AG20443 (cell line): ENCODE measurements at regions not wholly inside any gene's neighbourhood (a gene's known extent, or its start where the extent isn't known, plus 50 kb on each side); places are given as distances from the start of the nearest gene placed in this dataset.

Experiments used
- DNase-seq: peaks from one replicate; pipeline ENCODE4 v3.0.0; 2012; ENCODE audit warnings: low spot score, mixed read lengths

DNA sequence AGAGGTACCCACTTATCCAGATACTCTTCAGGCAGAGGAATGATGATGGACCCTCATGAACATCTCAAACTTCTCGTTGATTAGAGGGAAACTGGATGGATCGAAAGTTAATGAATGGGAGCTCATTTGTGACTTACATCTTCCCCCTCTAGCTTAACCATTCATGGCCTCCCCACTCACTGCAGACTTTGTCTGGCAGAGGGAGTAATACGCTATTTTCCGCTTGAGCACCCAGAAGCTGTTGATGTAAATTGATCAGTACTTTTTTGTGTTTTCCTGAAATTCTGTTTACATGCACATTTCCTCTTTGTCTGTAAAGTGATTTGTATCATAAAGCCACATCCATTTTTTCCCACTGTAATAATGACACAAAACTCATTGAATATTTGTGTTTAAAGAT, 239.1 kb upstream of the RBFOX1 start:
- no peak for DNase-seq

DNA sequence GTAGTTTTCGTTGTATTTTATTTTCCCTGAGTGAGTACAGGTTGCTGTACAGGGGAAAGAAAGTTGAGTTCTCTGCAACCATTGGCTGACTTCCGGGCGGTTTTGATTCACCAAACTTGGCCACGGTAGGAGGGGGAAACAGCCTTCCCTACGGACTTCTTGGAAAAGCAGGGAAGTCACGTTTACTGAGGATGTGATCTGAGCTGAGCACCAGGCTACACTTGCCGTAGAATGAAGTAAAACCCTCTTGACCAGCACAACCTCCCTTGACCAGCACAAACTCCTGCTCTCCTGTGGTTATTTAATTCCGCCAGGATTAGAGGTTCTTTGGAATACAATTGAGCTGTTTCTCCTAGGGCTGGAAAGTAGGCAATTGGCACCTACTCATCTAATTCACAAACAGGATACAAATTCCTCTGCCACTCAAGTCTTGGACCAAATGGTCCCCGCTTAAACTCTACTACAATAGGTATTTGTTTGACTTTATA, 242.0 kb upstream of the RBFOX1 start:
- no peak for DNase-seq

DNA sequence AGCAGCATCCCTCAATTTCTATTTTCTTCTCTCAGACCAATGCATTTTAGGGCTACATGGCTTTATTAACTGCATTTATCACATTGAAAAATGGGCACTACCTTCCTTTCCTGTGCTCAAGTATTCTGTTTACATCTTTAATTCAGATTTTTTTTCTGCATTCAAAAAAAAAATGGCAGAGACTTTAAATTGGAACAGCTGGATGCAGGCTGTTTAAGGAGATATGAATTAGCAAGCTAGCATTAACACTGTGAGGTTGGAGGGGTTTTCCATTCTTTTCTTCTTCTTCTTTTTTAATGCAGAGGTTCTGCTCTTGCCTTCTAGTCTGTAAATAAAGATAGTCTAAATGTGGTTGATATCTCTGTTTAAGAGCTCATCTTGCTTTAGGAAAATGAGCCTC, 242.9 kb upstream of the RBFOX1 start:
- DNase-seq = no peak

DNA sequence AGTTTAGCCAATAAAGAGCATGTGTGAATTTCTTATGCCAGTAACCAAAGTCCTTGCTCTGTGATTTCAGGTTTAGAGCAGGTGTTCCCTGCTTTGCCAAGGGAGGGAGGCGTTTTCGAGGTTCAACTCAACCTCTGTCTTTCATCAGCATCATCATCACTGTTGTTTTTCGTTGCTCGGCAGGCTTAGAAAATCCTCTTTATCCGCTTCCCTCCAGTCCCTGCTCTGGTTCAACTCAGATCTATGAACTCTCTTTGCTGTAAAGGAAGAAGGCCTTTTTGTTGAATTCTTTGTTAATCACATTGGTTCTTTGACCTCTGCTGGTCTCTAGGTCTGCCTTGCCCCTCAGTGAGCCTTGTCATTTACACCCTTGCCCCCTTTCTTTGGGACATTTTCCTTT, 243.9 kb upstream of the RBFOX1 start:
- no peak for DNase-seq

DNA sequence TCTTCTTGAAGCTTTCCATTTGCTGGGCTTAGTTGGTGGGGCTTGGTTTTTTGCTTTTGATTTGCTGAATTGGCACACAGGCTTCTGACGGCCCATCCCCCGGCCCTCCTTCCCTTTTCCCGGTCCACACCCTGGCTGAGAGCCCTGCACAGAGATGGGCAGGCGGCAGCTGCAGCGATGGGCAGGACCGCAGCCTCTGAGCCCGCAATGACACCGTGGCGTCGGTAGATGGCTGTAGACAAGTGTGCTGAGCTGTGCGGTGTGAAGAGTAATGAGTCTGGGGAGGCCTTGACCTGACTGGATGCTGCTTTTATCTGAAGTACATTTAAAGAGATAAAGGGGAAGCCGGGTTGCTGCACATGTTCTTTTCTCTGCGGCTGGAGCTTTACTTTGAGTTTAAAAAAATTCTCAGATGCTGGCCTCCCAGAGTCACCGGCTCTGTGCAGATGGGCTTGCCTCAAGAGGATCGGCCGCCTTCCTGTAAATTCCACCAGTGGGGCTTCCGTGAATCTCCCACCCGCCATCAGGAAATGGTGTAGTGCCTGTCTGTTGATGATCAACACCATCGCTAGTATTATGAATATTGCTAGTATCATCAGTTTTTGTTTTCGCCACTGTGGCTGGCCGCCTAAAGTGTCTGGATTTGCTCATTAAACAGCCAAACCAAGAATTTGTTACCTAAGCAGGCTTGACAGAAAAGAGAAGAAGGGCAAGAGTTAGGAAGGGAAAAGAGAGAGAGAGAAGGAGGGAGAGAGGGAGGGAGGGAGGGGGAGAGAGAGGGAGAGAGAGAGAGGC, 245.6 kb upstream of the RBFOX1 start:
- no peak for DNase-seq

DNA sequence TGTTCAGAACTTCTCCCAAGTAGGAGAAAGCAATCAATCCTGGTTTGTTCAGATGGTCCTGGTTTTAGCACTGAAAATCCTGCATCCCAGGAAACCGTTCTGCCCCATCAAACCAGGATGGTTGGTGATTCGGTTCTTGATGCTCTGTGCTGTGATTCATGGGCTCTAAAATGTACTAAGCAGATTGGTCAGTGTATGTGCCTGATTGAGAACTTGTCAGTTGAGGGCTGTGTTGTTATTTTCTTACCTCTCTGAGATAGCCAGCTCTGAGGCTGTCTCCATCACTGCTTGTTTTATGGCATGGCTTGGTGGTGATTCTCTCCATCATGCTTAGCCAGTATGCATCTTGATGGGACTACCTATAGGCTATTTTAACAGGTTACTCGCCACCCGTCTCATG, 246.9 kb upstream of the RBFOX1 start:
- no peak for DNase-seq

DNA sequence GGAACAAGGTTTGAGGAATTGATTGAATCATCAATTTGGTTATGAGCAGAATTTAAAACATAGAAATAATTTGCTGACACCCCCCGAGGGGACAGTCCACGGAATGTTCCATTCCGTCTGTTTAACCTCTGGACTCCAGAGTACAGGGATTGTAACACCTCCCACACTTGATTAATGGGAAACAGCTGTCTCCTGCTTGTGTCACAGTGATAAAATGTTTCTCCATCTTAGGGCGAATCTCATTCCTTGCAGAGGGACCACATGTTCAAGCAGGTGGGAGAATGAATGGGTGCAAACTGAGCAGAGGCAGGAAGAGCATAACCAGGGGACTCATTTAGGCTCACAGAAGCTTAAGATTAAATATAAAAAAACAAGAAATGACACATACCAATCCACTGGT, 249.5 kb upstream of the RBFOX1 start:
- DNase-seq = no peak

DNA sequence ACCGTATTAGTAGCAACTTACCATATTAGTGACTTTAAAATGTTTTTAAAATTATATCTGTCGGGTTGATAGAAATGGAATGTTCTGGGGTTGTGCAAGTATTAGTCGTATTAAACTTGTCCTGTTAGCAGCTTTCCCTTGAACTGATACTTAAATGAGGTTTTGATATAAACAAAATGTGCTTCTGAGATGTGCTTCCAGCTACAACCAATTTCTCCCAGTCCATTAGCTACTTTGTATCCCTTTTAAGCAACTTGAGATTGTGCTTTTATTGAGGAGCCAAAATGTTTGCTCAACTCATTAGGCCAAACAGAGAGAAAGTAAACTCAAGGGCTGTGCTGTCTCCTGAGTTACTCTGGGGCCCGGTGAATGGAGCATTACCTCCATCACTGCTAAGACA, 255.0 kb upstream of the RBFOX1 start:
- no peak for DNase-seq

DNA sequence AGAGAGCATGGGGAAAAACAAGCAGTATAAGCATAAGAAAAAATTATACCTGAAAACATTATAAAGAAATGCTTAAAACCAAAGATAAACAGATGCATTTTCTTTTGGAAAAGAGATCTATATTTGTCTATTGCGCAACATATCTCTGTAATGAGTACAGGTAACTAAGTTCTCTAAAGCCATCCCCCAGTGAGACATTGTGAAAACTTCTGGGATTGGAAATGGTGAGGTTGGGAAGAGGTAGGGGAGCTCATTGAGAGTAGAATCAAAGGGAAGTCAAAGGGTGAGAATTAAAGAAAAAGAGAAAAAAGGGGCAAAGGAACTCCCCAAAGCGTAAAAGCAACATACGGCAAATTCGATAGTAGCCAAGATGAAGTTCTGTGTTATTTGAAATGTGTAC, 257.9 kb upstream of the RBFOX1 start:
- no peak for DNase-seq

DNA sequence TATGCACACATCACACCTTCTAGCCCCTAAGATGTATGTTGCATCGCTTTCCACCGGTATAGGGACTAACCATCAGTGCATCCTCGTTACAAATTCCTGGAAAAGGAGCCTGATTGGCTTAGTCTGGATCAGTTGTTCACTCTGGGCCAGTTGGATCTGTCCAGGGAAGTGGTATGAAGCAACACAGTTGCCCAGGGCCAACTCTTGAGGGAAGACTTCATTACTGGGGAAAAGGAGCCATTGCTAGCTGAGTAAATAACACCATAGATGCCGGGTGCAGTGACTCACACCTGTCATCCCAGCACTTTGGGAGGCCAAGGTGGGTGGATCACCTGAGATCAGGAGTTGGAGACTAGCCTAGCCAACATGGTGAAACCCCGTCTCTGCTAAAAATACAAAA, 275.2 kb upstream of the RBFOX1 start:
- no peak for DNase-seq

DNA sequence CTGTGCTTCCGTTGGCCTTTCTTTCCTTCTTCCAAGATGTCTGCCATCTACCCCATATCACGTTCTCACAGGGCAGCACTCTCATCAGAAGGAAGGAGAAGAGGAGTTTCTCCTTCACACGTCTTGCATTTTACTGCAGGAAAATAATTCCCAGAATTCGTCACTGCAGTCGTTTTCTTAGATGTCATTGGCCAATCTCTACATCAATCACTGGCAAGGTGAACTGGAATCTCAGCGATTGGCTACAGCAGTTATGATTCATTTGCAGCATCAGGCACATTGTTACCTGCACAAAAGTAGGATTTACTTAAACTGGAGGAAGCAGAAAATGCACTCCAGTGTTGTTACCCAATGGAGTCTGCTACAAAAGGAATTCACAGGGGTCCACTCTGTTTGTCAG, 277.2 kb upstream of the RBFOX1 start:
- DNase-seq = no peak

DNA sequence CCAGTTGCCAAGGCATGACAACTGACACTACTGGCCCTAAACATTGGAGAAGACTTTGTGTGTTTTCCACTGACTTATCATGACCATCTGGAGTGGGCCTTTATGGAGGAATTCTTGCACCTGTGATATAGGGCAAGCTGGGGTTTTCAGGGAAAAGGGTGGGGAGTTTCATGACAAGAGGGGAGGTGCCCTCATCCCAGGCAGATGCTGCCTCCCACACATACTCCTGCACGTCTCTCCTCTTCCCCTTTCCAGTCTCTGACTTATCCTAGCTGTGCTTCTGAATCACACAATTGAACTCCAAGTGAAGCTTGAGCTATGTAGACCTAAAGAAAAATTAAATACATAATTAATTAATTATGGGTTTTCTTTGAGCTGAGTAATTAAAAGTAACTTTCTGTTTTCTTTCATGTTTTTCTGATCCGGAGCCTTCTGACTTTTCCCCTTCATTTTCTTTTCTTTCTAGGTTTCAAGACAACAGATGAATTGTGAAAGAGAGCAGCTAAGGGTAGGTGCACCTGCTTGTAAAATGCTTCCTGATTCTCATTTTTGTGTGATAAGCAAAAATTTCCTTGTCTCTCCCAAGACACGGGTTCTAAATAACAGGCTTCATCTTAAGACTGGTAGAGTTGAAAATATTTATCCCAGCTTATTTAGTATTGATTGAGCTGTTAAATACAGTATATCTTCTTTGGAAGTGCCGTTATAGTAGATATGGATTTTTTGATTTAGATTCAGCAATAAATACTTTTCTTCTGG, 280.9 kb upstream of the RBFOX1 start:
- no peak for DNase-seq

DNA sequence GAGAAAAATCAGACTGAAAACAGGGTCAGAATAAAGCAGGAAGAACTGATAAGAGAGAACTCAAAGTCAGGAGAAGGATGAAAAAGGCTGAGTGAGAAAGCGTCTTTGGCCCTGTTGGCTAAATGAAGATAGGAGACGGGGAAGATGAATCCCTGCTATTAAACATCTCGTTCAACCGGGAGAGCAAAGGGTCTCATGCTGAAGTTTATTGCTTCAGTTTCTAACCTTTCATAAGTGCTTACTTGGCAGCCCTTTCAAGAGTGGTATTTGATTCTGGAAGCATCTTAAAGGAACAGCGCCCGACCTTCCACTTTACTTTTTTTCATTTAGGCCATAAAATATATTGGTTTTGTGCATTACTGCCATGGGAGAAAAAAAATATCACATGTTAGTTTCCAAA, 288.3 kb upstream of the RBFOX1 start:
- no peak for DNase-seq

DNA sequence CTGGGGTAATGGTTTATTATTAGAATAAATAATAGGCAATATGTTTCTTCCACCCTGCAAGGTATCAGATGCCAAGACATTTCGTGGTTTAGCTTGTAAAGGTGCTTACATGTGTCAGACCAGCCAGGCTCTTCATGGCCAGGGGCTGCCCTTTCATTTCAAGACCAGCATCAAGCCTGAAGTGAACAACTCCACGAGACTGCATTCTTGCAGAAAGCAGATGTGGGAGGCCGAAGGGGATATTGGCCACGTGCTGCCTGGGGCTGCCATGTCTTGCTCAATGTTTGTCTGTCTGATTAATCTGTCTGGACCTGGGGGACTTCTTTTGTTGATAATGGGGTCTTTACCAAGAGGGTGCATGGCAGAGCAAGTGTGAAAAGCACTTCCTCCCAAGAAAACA, 294.2 kb upstream of the RBFOX1 start:
- no peak for DNase-seq

DNA sequence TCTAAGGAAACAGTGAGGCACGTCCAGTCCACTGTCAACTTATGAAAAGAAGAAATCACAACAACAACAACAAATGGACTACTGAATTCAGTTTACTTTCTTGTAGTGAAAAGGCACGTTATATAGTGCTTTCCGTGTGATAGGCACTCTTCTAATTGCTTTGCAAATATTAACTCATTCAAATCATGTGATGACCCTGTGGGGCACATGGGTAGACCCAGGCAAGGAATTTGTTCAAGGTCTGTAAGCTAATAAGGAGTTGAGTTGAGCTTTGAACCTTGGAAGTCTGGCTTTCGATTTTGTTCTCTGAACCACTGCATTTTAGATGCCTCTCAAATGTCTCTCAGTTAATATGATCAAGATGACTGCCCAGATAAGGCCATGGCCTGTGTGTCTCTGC, 295.1 kb upstream of the RBFOX1 start:
- no peak for DNase-seq

DNA sequence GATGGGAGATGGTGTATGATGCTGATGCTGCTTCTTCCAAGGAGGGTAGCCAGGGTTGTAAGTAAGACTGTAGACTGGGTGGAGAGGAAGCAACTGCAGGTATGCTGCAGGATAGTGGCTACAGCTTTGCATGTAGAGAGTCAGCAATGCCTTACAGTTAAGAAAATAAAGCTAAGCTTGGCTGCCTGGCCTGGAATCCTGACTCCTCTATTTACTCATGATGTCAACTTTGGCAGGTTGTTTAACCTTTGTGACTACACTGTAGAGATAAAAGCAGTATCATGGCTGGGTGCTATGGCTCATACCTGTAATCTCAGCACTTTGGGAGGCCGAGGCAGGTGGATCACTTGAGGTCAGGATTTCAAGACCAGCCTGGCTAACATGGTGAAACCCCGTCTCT, 301.6 kb upstream of the RBFOX1 start:
- no peak for DNase-seq

DNA sequence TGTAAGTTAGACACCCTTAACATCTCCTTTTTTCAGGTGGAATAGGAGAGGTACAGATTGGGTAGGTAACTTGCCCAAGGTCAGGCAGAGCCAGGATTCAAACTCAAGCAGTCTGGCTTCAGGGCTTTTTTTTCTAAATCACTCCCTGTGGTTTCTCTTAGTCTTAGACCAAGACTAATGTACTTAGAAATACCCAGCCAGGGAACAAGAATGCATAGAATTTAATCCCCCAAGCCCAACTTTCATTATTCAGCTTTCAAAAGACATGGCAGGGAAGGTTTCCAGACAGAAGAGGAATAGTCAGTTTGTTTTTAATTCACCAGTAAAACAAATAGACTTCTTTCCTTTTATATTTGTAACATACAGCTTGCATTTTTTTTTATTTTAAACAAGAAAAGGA, 305.2 kb upstream of the RBFOX1 start:
- DNase-seq = no peak

DNA sequence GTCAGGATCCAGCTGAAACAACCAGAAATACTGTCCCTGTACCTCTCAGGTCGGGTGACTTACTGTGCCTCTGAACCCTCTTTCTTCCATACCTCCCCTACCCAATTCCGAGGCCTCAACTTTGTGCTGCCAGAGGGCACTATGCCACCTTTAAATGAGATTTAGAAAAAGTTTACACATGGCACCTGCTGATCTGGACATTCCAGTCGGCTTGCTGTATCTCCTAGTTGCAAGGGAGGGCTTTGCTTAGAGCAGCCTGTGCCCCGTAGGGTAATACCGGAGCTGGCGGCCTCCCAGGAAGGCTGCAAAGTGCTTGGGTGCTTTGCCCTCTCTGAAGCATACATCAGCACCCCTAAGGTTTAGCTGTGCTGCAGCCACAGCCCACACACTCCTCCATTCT, 306.0 kb upstream of the RBFOX1 start:
- DNase-seq = no peak

DNA sequence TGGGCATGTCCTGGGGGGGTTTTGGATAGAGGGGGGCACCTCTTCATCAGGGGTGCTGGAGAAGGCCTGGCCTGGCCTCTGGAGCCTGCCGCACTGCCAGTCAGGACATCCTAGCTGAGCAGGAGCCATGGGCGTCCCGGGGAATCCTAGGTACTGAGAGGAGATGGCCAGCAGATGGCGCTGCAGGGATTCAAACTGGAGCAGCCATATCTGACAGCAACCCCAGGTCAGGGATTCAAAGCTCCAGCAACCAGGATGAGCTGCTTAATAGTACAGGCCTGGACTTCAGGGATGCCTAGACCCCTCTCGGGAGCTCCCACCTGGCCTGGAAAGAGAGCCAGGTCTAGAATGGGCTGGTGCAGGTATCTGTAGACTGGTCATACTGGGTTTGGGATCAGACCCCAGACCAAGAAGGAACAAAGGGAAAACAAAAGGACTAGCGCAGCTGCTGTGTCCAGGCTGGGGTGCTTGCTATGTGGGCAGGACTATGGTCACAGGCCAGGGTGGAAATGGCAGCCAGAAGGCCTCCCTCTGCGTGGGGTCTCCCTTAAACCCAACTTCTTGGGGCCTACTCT, 306.9 kb upstream of the RBFOX1 start:
- peak; percentile 10 for DNase-seq

DNA sequence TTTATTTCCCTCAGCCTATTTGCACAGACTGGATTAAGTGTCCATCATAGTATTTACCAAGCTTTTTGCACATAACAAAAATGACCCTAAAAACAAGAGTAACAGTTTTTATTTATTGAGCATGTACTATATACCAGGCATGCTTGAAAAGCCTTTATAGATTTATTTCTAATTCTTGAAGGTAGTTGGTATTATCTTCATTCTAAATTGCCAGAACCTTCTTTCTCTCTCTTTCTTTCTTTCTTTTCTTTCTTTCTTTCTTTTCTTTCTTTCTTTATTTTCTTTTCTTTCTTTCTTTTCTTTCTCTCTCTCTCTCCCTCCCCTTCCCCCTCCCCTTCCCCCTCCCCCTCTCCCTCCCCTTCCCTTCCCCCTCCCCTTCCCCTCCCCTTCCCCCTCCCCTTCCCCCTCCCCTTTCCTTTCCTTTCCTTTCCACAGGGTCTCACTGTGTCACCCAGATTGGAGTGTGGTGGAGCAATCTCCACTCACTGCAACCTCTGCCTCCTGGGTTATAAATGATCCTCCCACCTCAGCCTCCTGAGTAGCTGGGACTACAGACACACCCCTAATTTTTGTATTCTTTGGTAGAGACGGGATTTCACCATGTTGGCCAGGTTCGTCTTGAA, 310.9 kb upstream of the RBFOX1 start:
- no peak for DNase-seq

DNA sequence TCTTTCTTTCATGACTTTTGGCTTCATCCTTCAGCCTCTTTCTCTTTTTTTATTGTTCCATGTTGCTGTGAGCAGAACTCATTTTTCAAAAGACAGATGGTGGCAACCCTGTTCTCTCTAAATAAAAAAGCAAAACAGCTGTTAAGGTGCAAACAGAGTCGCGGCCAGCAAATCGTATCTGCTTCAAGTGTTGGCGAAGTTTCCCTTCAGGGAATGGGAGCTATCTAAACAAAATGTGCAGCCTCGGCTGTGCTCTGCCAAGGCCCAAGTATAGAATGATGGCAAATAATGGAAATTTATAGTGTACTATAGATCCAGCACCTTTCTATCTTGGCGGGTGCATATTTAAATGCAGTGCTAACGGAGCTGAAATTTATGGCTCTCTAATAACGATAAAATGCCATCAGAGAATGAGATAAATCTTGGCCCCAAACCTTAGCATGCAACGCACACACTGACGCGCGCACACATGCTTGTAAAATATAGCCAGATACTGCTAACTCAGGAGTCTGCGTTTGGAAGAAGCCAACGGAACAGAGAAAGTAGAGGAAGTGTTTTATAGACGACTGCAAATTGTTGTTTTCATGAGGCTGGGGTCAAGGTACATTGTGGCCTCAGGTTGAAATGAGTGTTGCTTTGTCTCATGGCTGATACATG, 315.5 kb upstream of the RBFOX1 start:
- no peak for DNase-seq

DNA sequence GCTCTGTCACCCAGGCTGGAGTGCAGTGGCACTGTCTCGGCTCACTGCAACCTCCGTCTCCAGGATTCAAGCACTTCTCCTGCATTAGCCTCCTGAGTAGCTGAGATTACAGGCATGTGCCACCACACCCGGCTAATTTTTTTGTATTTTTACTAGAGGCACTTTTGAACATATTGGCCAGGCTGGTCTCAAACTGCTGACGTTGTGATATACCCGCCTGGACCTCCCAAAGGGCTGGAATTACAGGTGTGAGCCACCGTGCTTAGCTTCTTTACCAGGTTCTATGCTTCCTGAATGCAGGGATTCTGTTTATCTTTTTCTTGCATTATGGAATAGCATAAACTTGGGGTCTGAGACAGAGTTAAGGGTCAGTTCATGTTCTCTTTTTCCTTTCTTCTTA, 317.9 kb upstream of the RBFOX1 start:
- DNase-seq = no peak
